GM18861 (cell line): ENCODE measurements at regions not wholly inside any gene's neighbourhood (a gene's known extent, or its start where the extent isn't known, plus 50 kb on each side); places are given as distances from the start of the nearest gene placed in this dataset.
"Not testable (repeated sequence)": the region's sequence is repeated elsewhere in the genome, so short reads cannot be mapped to it uniquely, and the experiment has no call there.

Source experiments
- ATAC-seq: cut with Tn5 transposase; IDR thresholded peaks from one replicate; pipeline ENCODE4 v1.9.1; 2021; ENCODE audit not compliant: unreplicated experiment

GRCh38 chr13:21228738-21229137, 52.3 kb downstream of the MRPL57 start:
- no peak for ATAC-seq

GRCh38 chr13:21229241-21230024, 53.0 kb downstream of the MRPL57 start:
- no peak for ATAC-seq

- no peak for ATAC-seq
Observed at GRCh38 chr13:21230516-21230915, 54.1 kb downstream of the MRPL57 start.

- no peak for ATAC-seq
Observed at GRCh38 chr13:21231426-21231940, 55.0 kb downstream of the MRPL57 start.

GRCh38 chr13:21232196-21232595, 55.7 kb downstream of the MRPL57 start:
- ATAC-seq, result no peak

- ATAC-seq, result no peak
Observed at GRCh38 chr13:21232599-21232998, 56.1 kb downstream of the MRPL57 start.

- no peak for ATAC-seq
Observed at GRCh38 chr13:21233086-21233485, 56.6 kb downstream of the MRPL57 start.

GRCh38 chr13:21234526-21234925, 58.1 kb downstream of the MRPL57 start:
- ATAC-seq, result no peak

- no peak for ATAC-seq
Observed at GRCh38 chr13:21235174-21235573, 58.7 kb downstream of the MRPL57 start.

- no peak for ATAC-seq
Observed at GRCh38 chr13:21237081-21237480, 60.6 kb downstream of the MRPL57 start.

GRCh38 chr13:21238267-21238666, 61.8 kb downstream of the MRPL57 start:
- no peak for ATAC-seq

- ATAC-seq, result no peak
Observed at GRCh38 chr13:21240586-21240985, 64.1 kb downstream of the MRPL57 start.

- ATAC-seq, result no peak
Observed at GRCh38 chr13:21242236-21242635, 65.8 kb downstream of the MRPL57 start.

- ATAC-seq, result no peak
Observed at GRCh38 chr13:21243045-21243897, 66.8 kb downstream of the MRPL57 start.

- not testable (repeated sequence) for ATAC-seq
Observed at GRCh38 chr13:21243898-21244184, 67.4 kb downstream of the MRPL57 start.

GRCh38 chr13:21246761-21247452, 70.4 kb downstream of the MRPL57 start:
- no peak for ATAC-seq

GRCh38 chr13:21256351-21256761, 79.9 kb downstream of the MRPL57 start:
- no peak for ATAC-seq

- no peak for ATAC-seq
Observed at GRCh38 chr13:21256891-21257290, 80.4 kb downstream of the MRPL57 start.

- ATAC-seq, result no peak
Observed at GRCh38 chr13:21259571-21260455, 83.4 kb downstream of the MRPL57 start.

- not testable (repeated sequence) for ATAC-seq
Observed at GRCh38 chr13:21260561-21261290, 84.3 kb downstream of the MRPL57 start.
